ENCODE measurements at regions not wholly inside any gene's neighbourhood (a gene's known extent, or its start where the extent isn't known, plus 50 kb on each side); places are given as distances from the start of the nearest gene placed in this dataset.

- TF ChIP-seq IRF5 (IDR thresholded peaks at IDR 0.05; ENCODE audit: borderline replicate concordance) (no peak), EED (IDR thresholded peaks at IDR 0.05; ENCODE audit: low read depth) (no peak), ZNF24 (IDR thresholded peaks at IDR 0.05) (no peak), SUZ12 (IDR thresholded peaks at IDR 0.05; ENCODE audit: unreplicated experiment) (no peak)
These were observed 85.6 kb upstream of the CARMIL1 start (continued) for GRCh38 chr6:25193460-25194171.

- POLR2A ChIA-PET = interaction anchor here (0.6 kb wide), 1 partner anchor 375 kb away, joined by 3 read pairs; no protein-coding TSS in a partner anchor
- CTCF ChIA-PET = interaction anchor here (1.2 to 1.5 kb wide), 2 partner anchors 12 to 71 kb away, joined by 3 to 4 read pairs; no protein-coding TSS in a partner anchor
- Histone ChIP-seq H3K4me3 (no peak overlapping the region), H3K27ac (ENCODE audit: control insufficient read depth, insufficient read depth) (no peak overlapping the region), H3K27me3 (replicated peaks in 1 of 2; ENCODE audit: control insufficient read depth in 2 of 2, insufficient read depth in 2 of 2, low read length in 1 of 2) (peaks cover 0 to 3% of the 10 kb centered on the region in 2 experiments; a peak in 2 of 4 replicates), H3K79me2 (ENCODE audit: control insufficient read depth, insufficient read depth, low read length) (no peaks in the 10 kb centered on the region), H3K9me3 (replicated peaks; ENCODE audit: control insufficient read depth, insufficient read depth, low read length) (no peaks in the 10 kb centered on the region; the same call in 2 of the 3 replicates), H3K36me3 (ENCODE audit: control insufficient read depth in 2 of 2, insufficient read depth in 2 of 2, low read length in 1 of 2) (no peaks in the 10 kb centered on the region), H2AFZ (ENCODE audit: control insufficient read depth, low read depth, low read length) (no peak overlapping the region), H3K9ac (ENCODE audit: control insufficient read depth, insufficient read depth, low read length) (no peak overlapping the region), H3K4me2 (ENCODE audit: control insufficient read depth, insufficient read depth) (no peak overlapping the region), H3K4me1 (ENCODE audit: control insufficient read depth, insufficient read depth, low read length) (no peaks in the 10 kb centered on the region), H4K20me1 (ENCODE audit: control insufficient read depth, insufficient read depth) (no peaks in the 10 kb centered on the region)
- BruUV-seq (replicated peaks) = no TSS peak
- 53% methylated on average over 8 of the region's 8 CpGs for WGBS (ENCODE audit: insufficient coverage, insufficient replicate concordance, low lambda C conversion rate, missing lambda C conversion rate)
- no peak for ATAC-seq
- DNase-seq (ENCODE audit: low read depth, low spot score) = no peak
- FAIRE-seq = no peak
- RAD21 ChIA-PET (ENCODE audit: unreplicated experiment) = interaction anchor here (0.7 kb wide), 1 partner anchor 12 kb away, joined by 3 read pairs; no protein-coding TSS in a partner anchor
- SMC1A ChIA-PET (ENCODE audit: uncharacterized antibody, unreplicated experiment) = interaction anchor here (1.2 kb wide), 1 partner anchor 745 kb away, joined by 3 read pairs; no protein-coding TSS in a partner anchor
- intact Hi-C loops (cut with micrococcal nuclease; ENCODE audit: unreplicated experiment) = no loop called here
- in situ Hi-C loops (cut with MboI) = no loop called here
- TF ChIP-seq SKIL (IDR thresholded peaks at IDR 0.05; ENCODE audit: low read depth, poor library complexity, severe bottlenecking) (no peak), POLR2A (IDR thresholded peaks at IDR 0.05; ENCODE audit: low read depth, low read length) (no peak), NR2C2 (IDR thresholded peaks at IDR 0.05; ENCODE audit: borderline replicate concordance, control insufficient read depth, insufficient read length, low read depth) (no peak), SUPT20H (IDR thresholded peaks at IDR 0.05; ENCODE audit: borderline replicate concordance, control insufficient read depth, low read depth, low read length) (no peak), MTA3 (IDR thresholded peaks at IDR 0.05; ENCODE audit: borderline replicate concordance, low read length) (no peak), RFX5 (IDR thresholded peaks at IDR 0.05; ENCODE audit: low read depth, low read length) (no peak), CREB1 (IDR thresholded peaks at IDR 0.05; ENCODE audit: low read depth) (no peak), SREBF2 (IDR thresholded peaks at IDR 0.05; ENCODE audit: low read length) (no peak), EZH2 (IDR thresholded peaks at IDR 0.05; ENCODE audit: borderline replicate concordance, control insufficient read depth, low read depth, low read length) (no peak), FOXK2 (IDR thresholded peaks at IDR 0.05) (no peak), SIX5 (IDR thresholded peaks at IDR 0.05; ENCODE audit: low read depth, low read length, severe bottlenecking) (no peak), YY1 (IDR thresholded peaks at IDR 0.05; ENCODE audit: low read depth, low read length) (no peak), KAT2A (conservative IDR thresholded peaks at IDR 0.05; ENCODE audit: control insufficient read depth, low read depth, low read length) (no peak), BACH1 (IDR thresholded peaks at IDR 0.05; ENCODE audit: borderline replicate concordance) (no peak), HDGF (IDR thresholded peaks at IDR 0.05) (no peak)
These were observed 84.9 kb upstream of the CARMIL1 start for GRCh38 chr6:25194172-25194678.

All from GM12878 (cell line).